Activated naive CD8-positive, alpha-beta T cell treated with anti-CD3 and anti-CD28 coated beads, Interleukin-2, amount 50 U/mL, for 16 hours (primary cell): ENCODE measurements at regions not wholly inside any gene's neighbourhood (a gene's known extent, or its start where the extent isn't known, plus 50 kb on each side); places are given as distances from the start of the nearest gene placed in this dataset.

Experiments used
- DNase-seq: peaks from one replicate; pipeline ENCODE4 v3.0.0-alpha.2; 2020; ENCODE audit warnings: low read depth, low spot score

- no peak for DNase-seq
These were observed 368.4 kb upstream of the HS6ST1 start for GRCh38 chr2:128686881-128687555.

- DNase-seq, result no peak
These were observed 368.9 kb upstream of the HS6ST1 start for GRCh38 chr2:128687565-128687964.

GRCh38 chr2:128689971-128690370 is 371.3 kb upstream of the HS6ST1 start:
- DNase-seq, result no peak

GRCh38 chr2:128690431-128690830 is 371.8 kb upstream of the HS6ST1 start:
- no peak for DNase-seq

GRCh38 chr2:128690869-128691268 is 372.2 kb upstream of the HS6ST1 start:
- DNase-seq, result no peak

- DNase-seq, result no peak
These were observed 372.9 kb upstream of the HS6ST1 start for GRCh38 chr2:128691526-128691925.

GRCh38 chr2:128692895-128693742 is 374.5 kb upstream of the HS6ST1 start:
- no peak for DNase-seq

GRCh38 chr2:128693743-128694029 is 375.0 kb upstream of the HS6ST1 start:
- no peak for DNase-seq

GRCh38 chr2:128695646-128696220 is 377.1 kb upstream of the HS6ST1 start:
- no peak for DNase-seq

- DNase-seq, result no peak
These were observed 377.8 kb upstream of the HS6ST1 start for GRCh38 chr2:128696421-128696820.

GRCh38 chr2:128701418-128701817 is 382.8 kb upstream of the HS6ST1 start:
- no peak for DNase-seq

GRCh38 chr2:128702616-128703015 is 383.9 kb upstream of the HS6ST1 start:
- DNase-seq, result no peak

GRCh38 chr2:128708106-128708816 is 389.6 kb upstream of the HS6ST1 start:
- no peak for DNase-seq

GRCh38 chr2:128710242-128710641 is 391.6 kb upstream of the HS6ST1 start:
- DNase-seq, result no peak

- DNase-seq, result no peak
These were observed 392.1 kb upstream of the HS6ST1 start for GRCh38 chr2:128710729-128711128.

GRCh38 chr2:128714285-128714684 is 395.6 kb upstream of the HS6ST1 start:
- DNase-seq, result no peak

GRCh38 chr2:128714851-128715312 is 396.2 kb upstream of the HS6ST1 start:
- DNase-seq, result no peak

GRCh38 chr2:128715360-128715759 is 396.7 kb upstream of the HS6ST1 start:
- DNase-seq, result no peak

GRCh38 chr2:128716299-128716721 is 397.6 kb upstream of the HS6ST1 start:
- no peak for DNase-seq

- DNase-seq, result no peak
These were observed 399.4 kb upstream of the HS6ST1 start for GRCh38 chr2:128717758-128718710.
